ENCODE measurements at regions not wholly inside any gene's neighbourhood (a gene's known extent, or its start where the extent isn't known, plus 50 kb on each side); places are given as distances from the start of the nearest gene placed in this dataset.

DNA sequence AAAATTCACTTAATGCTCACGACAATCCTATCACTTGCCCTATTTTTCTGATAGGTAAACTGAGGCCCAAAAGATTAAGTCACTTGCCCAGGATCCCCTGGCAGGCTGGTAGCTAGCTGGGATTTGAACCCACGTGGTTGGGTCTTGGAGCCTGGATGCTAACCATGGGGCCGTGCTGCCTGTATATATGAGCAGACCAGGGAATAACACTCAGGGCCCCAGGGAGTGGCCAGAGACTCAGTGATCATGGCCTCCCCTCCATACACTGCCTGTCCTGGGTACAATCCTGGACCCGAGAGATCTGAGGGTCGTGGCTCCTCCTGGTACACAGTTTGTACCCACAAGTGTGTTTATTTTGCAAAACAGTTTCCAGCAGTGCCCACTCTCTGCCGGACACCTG, 116.9 kb upstream of the PTPN1 start:
- DNase-seq (ENCODE audit: low spot score): no peak

- no peak for DNase-seq (ENCODE audit: low spot score)
Measured at GRCh38 chr20:50393990-50394561, 116.1 kb upstream of the PTPN1 start.

DNA sequence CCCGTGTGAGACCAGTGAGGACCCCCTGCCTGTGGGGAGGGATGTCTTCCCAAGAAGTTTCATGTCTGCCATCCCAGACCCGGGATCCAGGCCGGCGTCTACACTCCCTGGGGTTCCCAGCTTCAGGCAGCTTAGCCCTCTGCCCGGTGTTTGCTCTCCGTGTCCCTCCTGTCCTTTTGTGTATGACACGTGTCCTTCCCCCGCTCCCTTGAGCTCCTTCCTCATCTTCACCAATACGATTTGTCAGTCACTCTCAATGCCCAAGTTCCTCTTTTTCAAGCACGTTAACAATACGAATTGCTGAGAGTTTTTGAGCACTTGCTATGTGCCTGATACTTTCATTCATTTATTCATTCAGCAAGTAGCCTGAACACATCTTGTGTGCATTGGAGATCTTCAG, 115.6 kb upstream of the PTPN1 start:
- no peak for DNase-seq (ENCODE audit: low spot score)

- DNase-seq (ENCODE audit: low spot score): no peak
Measured at GRCh38 chr20:50395251-50395729, 114.9 kb upstream of the PTPN1 start.

GRCh38 chr20:50395914-50396488, 114.2 kb upstream of the PTPN1 start:
- DNase-seq (ENCODE audit: low spot score): no peak

GRCh38 chr20:50396623-50397022, 113.6 kb upstream of the PTPN1 start:
- DNase-seq (ENCODE audit: low spot score): no peak

GRCh38 chr20:50397058-50397457, 113.1 kb upstream of the PTPN1 start:
- no peak for DNase-seq (ENCODE audit: low spot score)

GRCh38 chr20:50398064-50398463, 112.1 kb upstream of the PTPN1 start:
- no peak for DNase-seq (ENCODE audit: low spot score)

DNA sequence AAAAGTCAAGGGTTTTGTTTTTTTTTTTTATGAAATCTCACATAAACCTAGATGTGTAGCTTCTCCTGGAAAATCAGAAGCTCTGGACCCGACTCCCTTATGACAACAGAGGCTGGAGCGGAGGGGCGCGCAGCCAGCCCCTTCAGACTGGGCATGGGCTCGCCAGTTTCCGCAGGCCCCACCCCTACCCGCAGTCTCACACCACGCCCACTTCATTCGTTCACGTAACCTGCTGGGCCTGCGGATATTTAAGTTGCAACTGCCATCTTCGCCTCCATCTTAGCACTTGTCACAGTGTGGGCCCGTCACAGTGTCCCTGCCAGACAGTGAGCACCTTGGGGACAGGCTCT, 111.7 kb upstream of the PTPN1 start:
- no peak for DNase-seq (ENCODE audit: low spot score)

DNA sequence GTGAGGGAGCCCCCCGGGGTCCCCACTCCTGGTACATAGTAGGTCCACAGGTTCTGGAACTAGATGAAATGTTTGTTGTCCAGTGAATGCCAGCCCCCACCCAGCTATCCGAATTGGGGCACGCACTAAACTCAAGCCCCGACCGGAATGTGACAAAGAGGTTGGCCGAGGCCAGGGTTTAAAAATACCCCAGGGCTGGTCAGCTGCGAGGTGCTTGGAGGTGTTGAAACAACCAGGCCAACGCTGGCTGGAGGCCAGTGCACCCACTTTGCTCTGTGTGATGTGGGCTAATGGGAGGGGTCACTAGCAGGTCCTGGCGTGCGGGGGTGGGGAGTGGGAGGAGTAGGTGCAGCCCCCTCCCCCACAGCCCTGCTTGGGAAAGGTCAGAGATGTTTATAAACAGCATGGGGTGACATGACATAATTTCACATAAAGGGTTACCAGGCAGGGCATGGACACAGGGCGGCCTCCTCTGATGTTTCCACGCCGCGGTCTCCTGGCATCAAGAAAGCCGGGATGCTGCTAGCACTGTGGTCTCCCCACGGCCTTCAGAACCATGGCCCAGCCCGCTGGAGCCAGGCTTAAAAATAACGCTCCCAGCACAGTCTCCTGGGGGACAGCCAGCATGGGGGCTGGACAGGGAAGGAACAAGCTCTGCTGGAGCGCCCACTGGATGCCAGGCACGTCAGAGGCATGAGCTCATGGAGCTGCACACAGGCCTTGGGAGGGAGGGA, 111.2 kb upstream of the PTPN1 start:
- DNase-seq (ENCODE audit: low spot score): no peak

DNA sequence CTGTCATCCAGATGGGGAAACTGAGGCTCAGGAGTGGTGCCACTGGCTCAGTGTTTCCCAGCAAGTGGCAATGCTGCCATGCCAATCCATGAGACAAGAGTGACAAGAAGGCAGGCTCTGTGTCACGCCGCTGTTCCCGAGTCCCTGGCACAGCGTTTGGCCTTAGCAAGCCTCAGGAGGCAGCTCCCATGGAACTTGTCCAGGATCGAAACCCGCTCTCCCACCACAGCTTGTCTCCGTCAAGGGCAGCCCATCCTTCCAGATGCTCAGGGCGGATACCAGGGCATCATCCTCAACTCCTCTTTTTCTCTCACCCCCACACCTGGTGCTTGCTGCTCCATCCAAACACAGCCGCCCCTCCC, 110.6 kb upstream of the PTPN1 start:
- DNase-seq (ENCODE audit: low spot score): no peak

DNA sequence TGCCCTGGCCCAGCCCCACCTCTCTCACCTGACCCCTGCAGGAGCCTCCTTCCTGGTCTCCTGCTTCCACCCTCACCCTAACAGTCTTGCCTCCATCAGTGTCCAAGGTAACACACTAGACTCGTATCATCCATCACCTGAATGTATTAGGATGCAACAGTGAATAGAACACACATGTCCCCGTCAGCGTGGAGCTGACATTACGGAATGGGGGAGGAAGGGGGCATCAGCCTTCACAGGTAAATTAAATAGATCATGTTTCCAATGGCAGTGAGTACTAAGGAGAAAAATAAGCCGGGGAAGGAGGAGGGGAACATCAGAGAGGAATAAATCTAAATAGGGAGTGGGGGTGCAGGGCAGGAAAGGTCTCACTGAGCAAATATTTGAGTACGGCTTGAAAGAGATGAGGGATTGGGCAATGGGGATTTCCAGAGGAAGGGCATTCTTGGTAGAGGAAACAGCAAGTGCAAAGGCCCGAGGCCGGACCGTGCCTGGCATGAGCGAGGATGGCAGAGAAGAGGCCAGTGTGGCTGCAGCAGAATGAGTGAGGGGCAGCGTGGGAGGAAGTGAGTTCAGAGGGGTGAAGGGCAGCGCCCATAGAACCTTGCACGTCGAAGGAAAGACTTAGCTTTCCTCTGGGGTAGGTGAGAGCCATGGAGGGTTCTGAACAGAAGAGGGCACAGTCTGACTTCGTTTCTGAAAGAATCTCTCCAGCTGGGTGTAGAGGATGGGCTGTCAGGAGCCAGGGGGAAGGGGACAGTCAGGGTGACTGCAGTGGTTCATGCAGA, 110.1 kb upstream of the PTPN1 start:
- DNase-seq (ENCODE audit: low spot score): no peak

- no peak for DNase-seq (ENCODE audit: low spot score)
Measured at GRCh38 chr20:50400705-50401586, 109.2 kb upstream of the PTPN1 start.

DNA sequence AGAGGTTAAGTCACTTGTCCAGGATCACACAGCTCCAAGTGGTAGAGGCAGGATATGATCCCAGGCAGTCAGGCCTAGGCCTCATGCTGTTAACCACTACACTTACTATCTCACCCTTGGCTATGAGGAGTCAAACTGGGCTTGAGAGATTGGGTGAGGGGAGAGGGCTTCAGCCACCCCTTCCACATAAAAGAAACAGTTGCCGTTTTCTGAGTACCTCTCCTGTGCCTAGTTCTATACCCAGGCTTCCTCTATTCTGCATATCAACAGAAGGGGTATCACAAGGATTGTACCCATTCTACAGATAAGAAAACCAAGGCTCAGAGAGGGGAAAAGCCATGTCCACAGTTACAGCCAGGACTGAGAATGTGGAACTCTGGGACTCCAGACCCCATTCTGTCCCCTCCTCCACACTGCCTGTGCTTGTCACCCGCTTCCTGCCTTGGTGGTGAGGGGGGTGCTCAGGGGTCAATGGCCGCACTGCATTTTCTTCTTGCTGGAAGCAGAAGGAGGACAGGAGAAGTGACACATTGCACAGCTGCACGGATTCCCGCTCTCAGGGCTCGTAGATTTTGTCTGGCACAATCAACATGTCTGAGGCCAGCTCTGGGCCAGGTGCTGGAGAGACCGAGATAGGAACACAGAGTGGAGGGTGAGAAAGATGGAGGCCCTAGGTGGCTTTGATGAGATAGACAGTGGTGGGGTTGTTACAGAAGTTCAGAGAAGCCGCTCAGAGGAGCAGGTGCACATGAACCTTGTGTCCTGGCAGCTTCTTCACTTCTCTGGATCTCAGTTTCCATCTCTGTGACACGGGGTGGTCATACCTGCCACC, 108.4 kb upstream of the PTPN1 start:
- no peak for DNase-seq (ENCODE audit: low spot score)

DNA sequence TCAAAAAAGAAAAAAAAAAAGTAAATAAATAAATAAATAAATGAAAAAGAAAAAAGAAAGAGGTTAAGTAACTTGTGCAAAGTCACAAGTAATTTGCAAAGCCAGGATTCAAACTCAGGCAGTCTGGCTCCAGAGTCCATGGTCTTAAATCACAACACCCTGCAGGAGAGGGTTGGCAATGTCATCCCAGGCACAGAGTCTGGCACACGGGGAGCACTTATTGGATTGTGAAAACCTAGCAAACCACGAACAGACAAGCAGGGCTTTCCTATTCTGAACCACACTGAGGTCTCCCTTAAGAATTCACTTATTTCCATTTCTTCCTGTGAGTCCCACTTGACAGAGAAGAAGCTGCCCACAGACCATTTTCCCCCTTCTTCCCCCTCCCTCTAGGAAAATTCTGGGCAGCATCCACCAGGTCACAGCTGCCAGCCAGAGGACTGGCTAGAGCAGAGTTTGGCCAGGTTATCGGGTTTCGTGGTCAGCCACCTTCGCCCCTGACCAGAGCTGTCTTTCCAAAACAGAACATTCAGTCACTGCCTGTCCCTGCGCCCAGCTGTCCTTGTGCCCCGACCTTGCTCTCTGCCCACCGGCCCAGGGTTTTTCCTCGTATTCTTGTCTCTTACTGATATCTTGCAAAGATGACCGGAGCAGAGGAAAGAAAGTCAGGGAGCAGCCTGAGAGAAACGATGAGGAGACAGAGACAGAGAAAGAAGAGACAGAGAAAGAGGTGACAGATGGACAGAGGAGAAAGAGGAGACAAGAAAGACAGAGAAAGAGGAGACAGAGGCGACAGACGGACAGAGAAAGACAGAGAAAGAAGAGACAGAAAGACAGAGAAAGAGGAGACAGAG, 106.4 kb upstream of the PTPN1 start:
- no peak for DNase-seq (ENCODE audit: low spot score)

DNA sequence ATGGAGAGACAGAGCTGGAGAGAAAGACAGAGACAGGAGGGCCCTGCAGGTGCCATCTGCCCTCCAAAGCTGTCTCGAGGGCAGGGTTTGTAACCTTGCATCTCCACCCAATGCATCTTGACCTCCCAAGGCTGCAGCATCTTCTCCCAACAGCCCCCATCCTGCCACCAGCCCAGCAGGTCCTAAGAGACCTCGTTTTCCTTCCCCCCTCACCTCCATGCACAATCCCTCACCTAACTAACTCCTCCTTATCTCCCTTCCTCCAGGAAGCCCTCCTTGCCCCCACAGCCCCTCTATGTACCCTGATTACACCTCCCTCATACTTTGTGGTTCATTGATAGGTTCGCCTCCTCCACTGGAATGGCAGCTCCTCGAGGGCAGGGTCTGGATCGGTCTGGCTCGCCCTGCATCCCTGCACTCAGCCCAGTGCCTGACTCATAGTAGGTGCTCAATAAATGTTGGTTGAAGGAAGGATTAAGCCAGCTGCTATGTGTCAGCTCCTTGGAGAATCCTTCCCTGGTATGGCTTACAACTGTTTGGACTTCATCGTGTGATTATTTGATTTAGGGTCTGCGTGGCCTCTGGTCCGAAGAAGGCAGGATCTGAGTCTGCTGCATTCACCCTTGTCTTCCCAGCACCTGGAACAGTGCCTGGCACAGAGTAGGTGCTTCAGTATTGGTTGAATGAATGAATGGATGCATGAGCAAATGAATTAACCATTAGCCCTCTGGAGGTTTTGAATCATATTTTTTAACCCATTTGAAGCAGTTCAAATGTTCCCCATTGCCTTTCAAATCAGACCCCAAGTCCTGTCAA, 105.6 kb upstream of the PTPN1 start:
- no peak for DNase-seq (ENCODE audit: low spot score)

DNA sequence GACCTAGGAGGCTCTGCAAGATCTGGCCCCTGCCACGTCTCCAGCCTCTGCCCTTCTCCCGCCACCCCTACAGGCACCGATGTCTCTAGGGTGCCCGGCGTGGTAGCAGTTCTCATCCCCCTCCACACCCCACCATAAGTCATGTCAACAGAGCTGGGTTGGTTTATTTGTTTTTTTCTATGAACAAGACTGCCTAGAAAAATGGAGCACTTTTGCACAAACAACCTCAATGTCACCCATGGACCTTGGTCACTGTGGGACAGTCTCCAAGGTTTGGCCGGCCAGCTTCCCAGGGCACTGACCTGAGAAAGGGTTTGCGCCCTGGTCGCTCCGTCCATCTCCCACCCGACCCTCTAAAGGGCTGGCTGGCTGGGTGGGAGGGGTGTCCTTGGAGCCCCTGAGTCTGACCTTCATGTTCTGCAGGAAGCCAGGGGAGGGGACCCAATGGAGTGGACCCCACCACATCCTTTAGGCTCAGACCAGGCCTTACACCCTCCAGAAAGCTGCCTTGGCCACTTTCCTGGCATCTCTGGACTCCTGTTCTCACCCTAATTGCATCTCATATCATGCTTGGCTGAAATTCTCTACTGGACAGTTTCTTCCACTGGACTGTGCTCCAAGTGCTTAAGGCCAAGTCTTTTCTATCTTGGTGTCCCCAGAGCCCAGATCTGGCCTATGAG, 104.8 kb upstream of the PTPN1 start:
- DNase-seq (ENCODE audit: low spot score): no peak

GRCh38 chr20:50405915-50406609, 104.1 kb upstream of the PTPN1 start:
- no peak for DNase-seq (ENCODE audit: low spot score)

Measured in LoVo (cell line).